ENCODE measurements at regions not wholly inside any gene's neighbourhood (a gene's known extent, or its start where the extent isn't known, plus 50 kb on each side); places are given as distances from the start of the nearest gene placed in this dataset.

DNA sequence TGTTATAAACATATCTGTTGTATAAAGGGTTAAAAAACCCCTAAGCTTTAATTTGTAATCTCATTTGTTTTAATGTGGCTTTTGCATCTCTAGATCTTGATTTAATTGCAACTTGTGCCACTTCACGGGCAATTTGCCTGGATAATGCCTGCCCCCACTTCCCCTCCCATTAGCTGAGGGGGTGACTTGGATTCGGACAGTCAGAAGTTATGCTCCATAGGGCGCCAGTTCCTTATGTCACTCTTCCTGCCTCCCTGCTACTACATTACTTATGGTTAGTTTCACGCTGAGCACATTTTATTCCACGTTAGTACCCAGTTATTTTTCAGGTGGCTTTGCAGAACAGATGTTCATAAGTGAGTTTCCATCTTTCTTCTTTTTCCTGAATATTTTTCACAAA lies 1015.2 kb upstream of the PHF14 start:
- TF ChIP-seq POLR2AphosphoS5 (IDR thresholded peaks at IDR 0.05) (no peak), POLR2A (IDR thresholded peaks at IDR 0.05) (no peak), EP300 (IDR thresholded peaks at IDR 0.05) (no peak)
- TF ChIP-seq, protein P1, sequence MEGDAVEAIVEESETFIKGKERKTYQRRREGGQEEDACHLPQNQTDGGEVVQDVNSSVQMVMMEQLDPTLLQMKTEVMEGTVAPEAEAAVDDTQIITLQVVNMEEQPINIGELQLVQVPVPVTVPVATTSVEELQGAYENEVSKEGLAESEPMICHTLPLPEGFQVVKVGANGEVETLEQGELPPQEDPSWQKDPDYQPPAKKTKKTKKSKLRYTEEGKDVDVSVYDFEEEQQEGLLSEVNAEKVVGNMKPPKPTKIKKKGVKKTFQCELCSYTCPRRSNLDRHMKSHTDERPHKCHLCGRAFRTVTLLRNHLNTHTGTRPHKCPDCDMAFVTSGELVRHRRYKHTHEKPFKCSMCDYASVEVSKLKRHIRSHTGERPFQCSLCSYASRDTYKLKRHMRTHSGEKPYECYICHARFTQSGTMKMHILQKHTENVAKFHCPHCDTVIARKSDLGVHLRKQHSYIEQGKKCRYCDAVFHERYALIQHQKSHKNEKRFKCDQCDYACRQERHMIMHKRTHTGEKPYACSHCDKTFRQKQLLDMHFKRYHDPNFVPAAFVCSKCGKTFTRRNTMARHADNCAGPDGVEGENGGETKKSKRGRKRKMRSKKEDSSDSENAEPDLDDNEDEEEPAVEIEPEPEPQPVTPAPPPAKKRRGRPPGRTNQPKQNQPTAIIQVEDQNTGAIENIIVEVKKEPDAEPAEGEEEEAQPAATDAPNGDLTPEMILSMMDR (IDR thresholded peaks at IDR 0.05) = no peak
